ENCODE measurements at regions not wholly inside any gene's neighbourhood (a gene's known extent, or its start where the extent isn't known, plus 50 kb on each side); places are given as distances from the start of the nearest gene placed in this dataset.

DNA sequence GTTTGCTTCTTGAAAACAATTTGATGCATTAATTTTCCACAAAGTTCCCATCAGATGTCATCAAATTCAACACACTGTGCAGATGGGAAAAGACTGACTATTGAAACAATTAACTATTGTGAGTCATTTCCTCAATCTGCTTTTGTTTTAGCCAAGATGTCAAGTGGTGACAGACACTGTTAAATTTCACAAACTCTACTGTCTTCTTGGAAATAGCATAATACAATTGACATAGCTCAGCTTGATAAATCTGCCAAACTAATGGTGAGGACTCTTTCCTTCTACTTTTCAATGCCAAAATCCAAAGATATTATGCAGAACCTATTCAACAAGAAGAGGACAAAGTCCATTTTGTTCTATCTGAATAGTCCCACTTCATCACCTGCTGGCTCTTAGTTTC is 242.3 kb downstream of the CAAP1 start:
- no peak for TF ChIP-seq POLR2AphosphoS5 (IDR thresholded peaks at IDR 0.05)
- TF ChIP-seq, protein P1, sequence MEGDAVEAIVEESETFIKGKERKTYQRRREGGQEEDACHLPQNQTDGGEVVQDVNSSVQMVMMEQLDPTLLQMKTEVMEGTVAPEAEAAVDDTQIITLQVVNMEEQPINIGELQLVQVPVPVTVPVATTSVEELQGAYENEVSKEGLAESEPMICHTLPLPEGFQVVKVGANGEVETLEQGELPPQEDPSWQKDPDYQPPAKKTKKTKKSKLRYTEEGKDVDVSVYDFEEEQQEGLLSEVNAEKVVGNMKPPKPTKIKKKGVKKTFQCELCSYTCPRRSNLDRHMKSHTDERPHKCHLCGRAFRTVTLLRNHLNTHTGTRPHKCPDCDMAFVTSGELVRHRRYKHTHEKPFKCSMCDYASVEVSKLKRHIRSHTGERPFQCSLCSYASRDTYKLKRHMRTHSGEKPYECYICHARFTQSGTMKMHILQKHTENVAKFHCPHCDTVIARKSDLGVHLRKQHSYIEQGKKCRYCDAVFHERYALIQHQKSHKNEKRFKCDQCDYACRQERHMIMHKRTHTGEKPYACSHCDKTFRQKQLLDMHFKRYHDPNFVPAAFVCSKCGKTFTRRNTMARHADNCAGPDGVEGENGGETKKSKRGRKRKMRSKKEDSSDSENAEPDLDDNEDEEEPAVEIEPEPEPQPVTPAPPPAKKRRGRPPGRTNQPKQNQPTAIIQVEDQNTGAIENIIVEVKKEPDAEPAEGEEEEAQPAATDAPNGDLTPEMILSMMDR (IDR thresholded peaks at IDR 0.05) = no peak
- no peak for TF ChIP-seq POLR2A (IDR thresholded peaks at IDR 0.05)

Measured in breast epithelium (tissue), 3 donors.